ENCODE measurements at regions not wholly inside any gene's neighbourhood (a gene's known extent, or its start where the extent isn't known, plus 50 kb on each side); places are given as distances from the start of the nearest gene placed in this dataset.

DNA sequence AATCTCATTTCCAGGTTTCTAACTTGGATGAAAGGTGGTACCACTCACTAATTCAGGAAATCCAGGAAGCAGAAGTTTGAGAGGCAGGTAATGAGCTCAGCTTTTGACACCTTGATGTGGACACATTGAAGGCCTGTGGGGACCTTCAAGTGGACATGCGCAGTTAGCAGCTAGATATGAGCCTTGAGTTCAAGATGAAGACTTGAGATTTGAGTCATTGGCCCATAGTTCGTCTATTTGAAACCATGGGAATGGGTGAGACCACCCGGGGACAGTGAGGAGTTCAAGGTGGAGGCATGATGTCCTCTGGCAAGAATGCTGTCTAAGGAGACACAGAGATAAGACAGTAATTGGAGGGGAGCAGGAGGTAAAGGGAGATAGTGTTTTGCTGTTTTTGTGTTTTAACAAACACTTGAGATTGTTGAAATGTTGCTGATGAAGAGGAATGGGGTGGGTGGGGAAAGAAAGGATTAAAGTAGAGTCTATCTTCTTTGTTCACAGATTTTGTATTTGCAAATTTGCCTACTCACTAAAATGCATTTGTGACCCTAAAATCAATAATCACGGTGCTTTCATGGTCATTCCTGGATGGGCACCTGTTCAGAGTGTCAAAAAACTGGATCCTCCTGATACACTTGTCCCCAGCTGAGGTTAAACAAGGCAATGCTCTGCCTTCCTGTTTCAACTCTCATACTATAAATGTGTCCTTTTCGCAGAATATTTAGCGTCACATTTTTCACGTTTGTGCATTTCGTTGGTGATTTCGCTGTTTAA, 69.5 kb upstream of the PLXNC1 start:
- H3K27ac ChIP-seq = no peak overlapping the region
- H3K9me3 ChIP-seq = no peaks in the 10 kb centered on the region
- peaks cover 0 to 15% of the 10 kb centered on the region in 2 donors for H3K4me1 ChIP-seq
- H3K4me3 ChIP-seq = no peak overlapping the region
- H3K27me3 ChIP-seq = no peaks in the 10 kb centered on the region
- TF ChIP-seq, protein P1, sequence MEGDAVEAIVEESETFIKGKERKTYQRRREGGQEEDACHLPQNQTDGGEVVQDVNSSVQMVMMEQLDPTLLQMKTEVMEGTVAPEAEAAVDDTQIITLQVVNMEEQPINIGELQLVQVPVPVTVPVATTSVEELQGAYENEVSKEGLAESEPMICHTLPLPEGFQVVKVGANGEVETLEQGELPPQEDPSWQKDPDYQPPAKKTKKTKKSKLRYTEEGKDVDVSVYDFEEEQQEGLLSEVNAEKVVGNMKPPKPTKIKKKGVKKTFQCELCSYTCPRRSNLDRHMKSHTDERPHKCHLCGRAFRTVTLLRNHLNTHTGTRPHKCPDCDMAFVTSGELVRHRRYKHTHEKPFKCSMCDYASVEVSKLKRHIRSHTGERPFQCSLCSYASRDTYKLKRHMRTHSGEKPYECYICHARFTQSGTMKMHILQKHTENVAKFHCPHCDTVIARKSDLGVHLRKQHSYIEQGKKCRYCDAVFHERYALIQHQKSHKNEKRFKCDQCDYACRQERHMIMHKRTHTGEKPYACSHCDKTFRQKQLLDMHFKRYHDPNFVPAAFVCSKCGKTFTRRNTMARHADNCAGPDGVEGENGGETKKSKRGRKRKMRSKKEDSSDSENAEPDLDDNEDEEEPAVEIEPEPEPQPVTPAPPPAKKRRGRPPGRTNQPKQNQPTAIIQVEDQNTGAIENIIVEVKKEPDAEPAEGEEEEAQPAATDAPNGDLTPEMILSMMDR (IDR thresholded peaks at IDR 0.05) = no peak
- DNase-seq (ENCODE audit: low spot score) = no peak
- no peaks in the 10 kb centered on the region for H3K36me3 ChIP-seq

DNA sequence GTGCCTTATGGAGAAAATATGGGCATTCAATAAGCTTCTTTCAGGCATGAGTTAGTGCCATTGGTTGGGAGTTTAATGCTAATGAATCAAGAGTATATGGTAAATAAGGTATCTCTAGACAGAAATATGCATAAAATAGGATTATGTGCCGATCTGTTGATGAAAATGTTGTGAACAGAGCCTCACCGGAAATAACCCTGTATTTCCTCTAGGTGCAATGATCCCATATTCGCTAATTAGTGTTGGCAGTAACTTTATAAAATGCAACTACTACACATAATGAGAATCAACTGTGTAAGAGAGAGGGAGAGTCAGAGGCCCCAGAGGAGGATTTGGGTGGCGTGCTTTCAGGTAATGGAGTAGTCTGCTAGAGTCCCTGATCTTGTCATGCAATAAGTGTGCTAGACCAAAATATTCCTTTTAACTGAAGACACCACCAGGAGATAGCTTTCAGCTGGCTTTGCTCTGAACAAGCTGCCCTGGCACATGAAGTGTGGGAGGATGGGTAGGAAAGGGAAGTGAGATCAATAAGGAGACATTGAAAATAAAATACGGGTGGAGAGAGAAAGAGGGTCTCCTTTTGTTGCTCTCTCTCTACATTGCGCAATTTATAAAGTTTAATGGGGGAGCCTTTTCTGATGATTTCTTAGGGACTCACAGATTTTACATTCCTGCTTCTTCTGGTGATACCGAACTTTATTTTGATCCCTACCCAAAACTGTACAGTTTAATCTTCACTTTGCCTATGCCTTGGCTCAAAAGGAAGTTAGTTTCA, 68.6 kb upstream of the PLXNC1 start:
- Histone ChIP-seq H3K4me3 (no peak overlapping the region), H3K36me3 (no peaks in the 10 kb centered on the region), H3K27me3 (no peaks in the 10 kb centered on the region), H3K27ac (peak overlapping the region in 1 of 2 donors; percentile 29), H3K4me1 (peaks cover 0 to 9% of the 10 kb centered on the region in 2 donors), H3K9me3 (no peaks in the 10 kb centered on the region)
- TF ChIP-seq, protein P1 (IDR thresholded peaks at IDR 0.05) = no peak
- no peak for DNase-seq (ENCODE audit: low spot score)

DNA sequence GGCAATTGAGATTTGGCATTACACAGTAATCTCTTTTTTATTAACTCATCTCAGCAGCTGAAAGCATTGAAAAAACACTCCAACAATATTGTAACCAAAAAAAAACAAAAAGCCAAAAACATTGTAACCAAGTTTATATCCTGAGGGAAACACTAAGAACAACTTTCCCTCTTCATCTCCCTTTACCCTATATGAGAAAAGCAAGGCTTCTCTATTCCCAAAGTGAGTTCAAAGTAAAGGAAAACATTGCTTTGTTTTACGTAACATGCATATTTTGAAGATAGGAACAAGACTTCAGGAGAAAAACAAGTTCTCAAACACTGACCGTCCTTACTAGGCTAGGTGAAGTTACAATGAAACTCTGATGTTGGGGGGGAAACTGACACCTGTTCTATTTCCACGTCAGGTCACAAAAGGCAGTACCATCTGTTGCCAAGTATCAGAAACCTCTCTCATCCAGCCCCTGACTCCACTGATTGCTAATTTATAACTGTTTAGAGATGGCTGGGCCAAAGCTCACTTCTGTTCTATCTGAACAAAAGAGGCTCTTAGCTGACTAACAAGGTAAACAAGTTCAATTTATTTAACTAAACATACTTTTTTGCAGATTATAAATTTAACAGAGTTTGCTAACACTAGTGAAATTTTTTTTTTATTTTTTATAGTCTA, 67.9 kb upstream of the PLXNC1 start:
- H3K9me3 ChIP-seq = no peaks in the 10 kb centered on the region
- no peak overlapping the region for H3K4me3 ChIP-seq
- peak overlapping the region in 1 of 2 donors; percentile 29 for H3K27ac ChIP-seq
- no peaks in the 10 kb centered on the region for H3K36me3 ChIP-seq
- DNase-seq (ENCODE audit: low spot score) = no peak
- H3K4me1 ChIP-seq = peaks cover 0 to 2% of the 10 kb centered on the region in 2 donors
- no peaks in the 10 kb centered on the region for H3K27me3 ChIP-seq
- TF ChIP-seq, protein P1 (IDR thresholded peaks at IDR 0.05) = no peak

DNA sequence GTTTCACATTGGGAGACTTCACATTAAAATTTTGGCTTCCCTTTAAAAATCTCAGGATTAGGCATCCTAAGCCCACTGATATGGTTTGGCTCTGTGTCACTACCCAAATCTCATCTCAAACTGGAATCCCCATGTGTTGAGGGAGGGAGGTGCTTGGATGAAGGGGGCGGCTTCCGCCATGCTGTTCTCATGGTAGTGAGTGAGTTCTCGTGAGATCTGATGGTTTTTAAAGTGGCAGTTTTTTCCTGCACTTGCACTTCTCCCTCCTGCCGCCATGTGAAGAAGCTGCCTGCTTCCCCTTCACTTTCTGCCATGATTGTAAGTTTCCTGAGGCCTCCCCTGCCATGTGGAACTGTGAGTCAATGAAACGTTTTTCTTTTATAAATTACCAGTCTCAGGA, 65.7 kb upstream of the PLXNC1 start:
- Histone ChIP-seq H3K27ac (no peak overlapping the region), H3K9me3 (no peaks in the 10 kb centered on the region), H3K4me3 (no peak overlapping the region), H3K4me1 (no peaks in the 10 kb centered on the region), H3K27me3 (no peaks in the 10 kb centered on the region), H3K36me3 (no peaks in the 10 kb centered on the region)
- DNase-seq (ENCODE audit: low spot score) = no peak
- TF ChIP-seq, protein P1 (IDR thresholded peaks at IDR 0.05) = no peak

DNA sequence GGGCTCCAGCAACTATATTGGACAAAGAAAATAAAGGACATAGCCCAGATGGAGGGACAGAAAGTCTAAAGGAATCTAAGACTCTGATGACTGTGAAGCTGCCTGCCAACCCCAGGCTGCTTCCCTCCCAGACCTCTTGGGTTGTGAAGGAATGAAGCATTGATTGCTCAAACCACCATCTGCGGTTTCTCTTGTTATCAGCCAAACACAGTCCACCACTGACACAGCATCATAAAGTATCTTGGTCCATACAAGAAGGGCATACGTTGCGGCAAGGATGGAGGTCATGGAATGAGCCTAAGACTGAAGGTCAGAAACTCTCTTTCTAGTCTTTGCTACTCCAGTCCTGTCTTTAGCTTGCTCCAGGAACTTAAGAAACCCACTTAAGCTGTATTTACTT, 58.5 kb upstream of the PLXNC1 start:
- TF ChIP-seq, protein P1 (IDR thresholded peaks at IDR 0.05) = no peak
- H3K9me3 ChIP-seq = no peaks in the 10 kb centered on the region
- no peak overlapping the region for H3K27ac ChIP-seq
- DNase-seq (ENCODE audit: low spot score) = no peak
- H3K36me3 ChIP-seq = no peaks in the 10 kb centered on the region
- no peaks in the 10 kb centered on the region for H3K27me3 ChIP-seq
- no peak overlapping the region for H3K4me3 ChIP-seq
- H3K4me1 ChIP-seq = no peaks in the 10 kb centered on the region
